ENCODE measurements at regions not wholly inside any gene's neighbourhood (a gene's known extent, or its start where the extent isn't known, plus 50 kb on each side); places are given as distances from the start of the nearest gene placed in this dataset.

GRCh38 chr9:27866741-27867140 is 293.5 kb upstream of the C9orf72 start:
- TF ChIP-seq CTCF (IDR thresholded peaks at IDR 0.05; ENCODE audit: low read length, missing control alignments): no peak
- no peak for DNase-seq (ENCODE audit: low read depth)
- no peak overlapping the region for H3K4me3 ChIP-seq (replicated peaks; ENCODE audit: low read depth, low read length)

GRCh38 chr9:27870404-27870803 is 297.1 kb upstream of the C9orf72 start:
- H3K4me3 ChIP-seq (replicated peaks; ENCODE audit: low read depth, low read length): no peak overlapping the region
- no peak for DNase-seq (ENCODE audit: low read depth)
- no peak for TF ChIP-seq CTCF (IDR thresholded peaks at IDR 0.05; ENCODE audit: low read length, missing control alignments)

GRCh38 chr9:27880156-27880555 is 306.9 kb upstream of the C9orf72 start:
- TF ChIP-seq CTCF (IDR thresholded peaks at IDR 0.05; ENCODE audit: low read length, missing control alignments): no peak

GRCh38 chr9:27880635-27881034 is 307.4 kb upstream of the C9orf72 start:
- H3K4me3 ChIP-seq (replicated peaks; ENCODE audit: low read depth, low read length): no peak overlapping the region
- no peak for DNase-seq (ENCODE audit: low read depth)
- no peak for TF ChIP-seq CTCF (IDR thresholded peaks at IDR 0.05; ENCODE audit: low read length, missing control alignments)

More at GRCh38 chr9:27880156-27880555, 306.9 kb upstream of the C9orf72 start:
- DNase-seq (ENCODE audit: low read depth): no peak
- H3K4me3 ChIP-seq (replicated peaks; ENCODE audit: low read depth, low read length): no peak overlapping the region

- DNase-seq (ENCODE audit: low read depth): peak; percentile 5
- H3K4me3 ChIP-seq (replicated peaks; ENCODE audit: low read depth, low read length): no peak overlapping the region
- peak; percentile 77 for TF ChIP-seq CTCF (IDR thresholded peaks at IDR 0.05; ENCODE audit: low read length, missing control alignments)
Measured at GRCh38 chr9:27888661-27889295, 315.5 kb upstream of the C9orf72 start.

- no peak for TF ChIP-seq CTCF (IDR thresholded peaks at IDR 0.05; ENCODE audit: low read length, missing control alignments)
- no peak for DNase-seq (ENCODE audit: low read depth)
- no peak overlapping the region for H3K4me3 ChIP-seq (replicated peaks; ENCODE audit: low read depth, low read length)
Measured at GRCh38 chr9:27924502-27924901, 351.2 kb upstream of the C9orf72 start.

GRCh38 chr9:27925815-27926214 is 352.5 kb upstream of the C9orf72 start:
- no peak for TF ChIP-seq CTCF (IDR thresholded peaks at IDR 0.05; ENCODE audit: low read length, missing control alignments)
- DNase-seq (ENCODE audit: low read depth): no peak
- H3K4me3 ChIP-seq (replicated peaks; ENCODE audit: low read depth, low read length): no peak overlapping the region

Data from fibroblast of pulmonary artery (primary cell).